ENCODE measurements at regions not wholly inside any gene's neighbourhood (a gene's known extent, or its start where the extent isn't known, plus 50 kb on each side); places are given as distances from the start of the nearest gene placed in this dataset.

DNA sequence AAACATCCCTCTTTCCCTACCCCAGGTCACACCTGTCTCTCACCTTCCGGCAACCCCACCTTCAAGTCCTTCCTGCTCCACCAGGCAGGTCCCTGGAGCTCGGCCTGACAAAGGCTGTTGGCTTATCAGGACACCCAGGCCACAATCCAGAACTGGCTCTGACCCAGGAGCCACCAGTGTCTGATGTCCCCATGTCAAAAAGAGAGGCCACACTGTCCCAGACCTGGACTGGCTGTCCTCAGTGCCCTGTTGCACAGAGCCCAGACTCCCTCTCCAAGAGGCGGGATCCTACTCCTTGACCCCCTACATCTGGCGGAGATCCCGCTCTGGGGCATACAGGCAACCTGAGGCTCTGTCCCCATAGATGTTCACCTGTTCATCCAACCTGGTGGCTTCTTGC lies 116.0 kb downstream of the MN1 start:
- TF ChIP-seq CTCF (IDR thresholded peaks at IDR 0.05) (no peak), POLR2A (IDR thresholded peaks at IDR 0.05) (no peak), EP300 (IDR thresholded peaks at IDR 0.05) (no peak), POLR2AphosphoS5 (IDR thresholded peaks at IDR 0.05) (no peak)

All from stomach (tissue), 4 donors.